ENCODE measurements at regions not wholly inside any gene's neighbourhood (a gene's known extent, or its start where the extent isn't known, plus 50 kb on each side); places are given as distances from the start of the nearest gene placed in this dataset.

GRCh38 chr17:71978435-71978834, 142.4 kb upstream of the SOX9 start (continued):
- no peak for TF ChIP-seq NANOG (IDR thresholded peaks at IDR 0.05; ENCODE audit: borderline replicate concordance)
- no peak for TF ChIP-seq CREB1 (CRISPR knock-in tag; IDR thresholded peaks at IDR 0.05; ENCODE audit: low read depth)
- TF ChIP-seq ZNF331 (CRISPR knock-in tag; IDR thresholded peaks at IDR 0.05; ENCODE audit: low read depth) = no peak

- Mint-ChIP-seq H3K27ac (no peak overlapping the region), H3K9me3 (no peaks in the 10 kb centered on the region; the same call in 2 of the 3 replicates), H3K4me3 (no peak overlapping the region), H3K27me3 (ENCODE audit: insufficient read depth, low read depth, poor library complexity) (no peaks in the 10 kb centered on the region), H3K4me1 (peaks cover 3% of the 10 kb centered on the region; the same call in 2 of the 3 replicates), H3K36me3 (ENCODE audit: low read depth) (no peaks in the 10 kb centered on the region)
- no peak overlapping the region for H3K4me2 ChIP-seq
- DNase-seq (ENCODE audit: low spot score) (no peak), ATAC-seq (no peak)
- no peak overlapping the region for H3K4me3 ChIP-seq
- no peaks in the 10 kb centered on the region for H3K79me2 ChIP-seq (replicated peaks; ENCODE audit: insufficient read depth)
- no peaks in the 10 kb centered on the region for H3F3A ChIP-seq (replicated peaks; ENCODE audit: low read depth)
- no peak overlapping the region for H2AFZ ChIP-seq
- H3K36me3 ChIP-seq (ENCODE audit: insufficient read depth) = no peaks in the 10 kb centered on the region
- TF ChIP-seq ZNF114 (CRISPR knock-in tag; IDR thresholded peaks at IDR 0.05) = no peak
- TF ChIP-seq EZH2phosphoT487 (IDR thresholded peaks at IDR 0.05; ENCODE audit: unreplicated experiment) = no peak
- no peak for TF ChIP-seq ZNF331 (CRISPR knock-in tag; IDR thresholded peaks at IDR 0.05; ENCODE audit: low read depth)
- no peak for TF ChIP-seq POLR2AphosphoS5 (IDR thresholded peaks at IDR 0.05; ENCODE audit: low read depth)
- TF ChIP-seq REST (IDR thresholded peaks at IDR 0.05; ENCODE audit: unreplicated experiment) = no peak
- no peak for TF ChIP-seq CTCF (conservative IDR thresholded peaks at IDR 0.05; ENCODE audit: low read depth in 2 of 2)
- 0 out of 2 replicates have a peak, but pooled peaks cover 3% of the 10 kb centered on the region for H3K9me2 ChIP-seq (ENCODE audit: insufficient read depth)
- no peak overlapping the region for H3K27ac ChIP-seq (ENCODE audit: low read depth)
- no peaks in the 10 kb centered on the region for H3K4me1 ChIP-seq (ENCODE audit: insufficient read depth)
- no peaks in the 10 kb centered on the region for H4K20me1 ChIP-seq (replicated peaks; ENCODE audit: insufficient read depth)
- no peaks in the 10 kb centered on the region for H3K27me3 ChIP-seq (ENCODE audit: insufficient read depth)
These were observed 140.6 kb upstream of the SOX9 start for GRCh38 chr17:71980171-71980570.

- H3K27me3 Mint-ChIP-seq (ENCODE audit: insufficient read depth, low read depth, poor library complexity) = peaks cover 4% of the 10 kb centered on the region
- no peak overlapping the region for H3K4me3 Mint-ChIP-seq
- H3K4me1 ChIP-seq (ENCODE audit: insufficient read depth) = no peaks in the 10 kb centered on the region
- H3K27ac Mint-ChIP-seq = no peak overlapping the region
- no peaks in the 10 kb centered on the region for H3K79me2 ChIP-seq (replicated peaks; ENCODE audit: insufficient read depth)
- no peaks in the 10 kb centered on the region for H3K4me1 Mint-ChIP-seq
- no peak overlapping the region for H3K27ac ChIP-seq (ENCODE audit: low read depth)
- no peaks in the 10 kb centered on the region; the same call in 2 of the 3 replicates for H3K9me3 Mint-ChIP-seq
- no peaks in the 10 kb centered on the region for H3K27me3 ChIP-seq (ENCODE audit: insufficient read depth)
- H3K4me3 ChIP-seq = no peak overlapping the region
- no peaks in the 10 kb centered on the region for H3K36me3 Mint-ChIP-seq (ENCODE audit: low read depth)
- H3K36me3 ChIP-seq (ENCODE audit: insufficient read depth) = no peaks in the 10 kb centered on the region
- H4K20me1 ChIP-seq (replicated peaks; ENCODE audit: insufficient read depth) = no peaks in the 10 kb centered on the region
- 0 out of 2 replicates have a peak, but pooled peaks cover 6% of the 10 kb centered on the region for H3K9me2 ChIP-seq (ENCODE audit: insufficient read depth)
- H3F3A ChIP-seq (replicated peaks; ENCODE audit: low read depth) = no peaks in the 10 kb centered on the region
- TF ChIP-seq EZH2phosphoT487 (IDR thresholded peaks at IDR 0.05; ENCODE audit: unreplicated experiment) (no peak), EZH2 (IDR thresholded peaks at IDR 0.05; ENCODE audit: low read depth, unreplicated experiment) (no peak), STAT1 (IDR thresholded peaks at IDR 0.05; ENCODE audit: unreplicated experiment) (no peak)
- DNase-seq (ENCODE audit: low spot score) (no peak), ATAC-seq (no peak)
- no peak overlapping the region for H2AFZ ChIP-seq
- H3K4me2 ChIP-seq = no peak overlapping the region
These were observed 137.0 kb upstream of the SOX9 start for GRCh38 chr17:71983828-71984227.

All from GM23338 (cell line).